K562 (cell line): ENCODE measurements at regions not wholly inside any gene's neighbourhood (a gene's known extent, or its start where the extent isn't known, plus 50 kb on each side); places are given as distances from the start of the nearest gene placed in this dataset.

Source experiments
- ARID2 ChIP-seq: fragments of 450-650 bp; IDR thresholded peaks from 2 replicates; pipeline ENCODE4 v1.6.1; 2017; ENCODE audit warnings: antibody characterized with exemption, mild to moderate bottlenecking
- DMBX1 ChIP-seq: fragments of 250-450 bp; sonication (Bioruptor Pico); IDR thresholded peaks from 2 replicates; pipeline ENCODE4 v1.8.0; 2022; ENCODE audit warnings: inconsistent platforms, mild to moderate bottlenecking, moderate library complexity, borderline replicate concordance
- HOXB6 ChIP-seq: fragments of 250-450 bp; sonication (Bioruptor Pico); IDR thresholded peaks from 2 replicates; pipeline ENCODE4 v1.5.1; 2022; ENCODE audit warnings: mild to moderate bottlenecking, borderline replicate concordance
- KAT8 ChIP-seq: fragments of 450-650 bp; IDR thresholded peaks from 2 replicates; pipeline ENCODE4 v1.6.1; 2016; ENCODE audit warnings: low read depth, mild to moderate bottlenecking
- MXI1 ChIP-seq: IDR thresholded peaks from 2 replicates; pipeline ENCODE4 v1.6.1; 2011; ENCODE audit warnings: low read depth, mild to moderate bottlenecking, improper control_type of control experiment, low read length
- RBM17 ChIP-seq: fragments of 200-400 bp; formaldehyde crosslinking; IDR thresholded peaks from 2 replicates; pipeline ENCODE4 v1.6.1; 2017; ENCODE audit warnings: low read depth, mild to moderate bottlenecking, low read length, borderline replicate concordance
- ZBTB1 ChIP-seq: sonication (generic); formaldehyde crosslinking; IDR thresholded peaks from 2 replicates; pipeline ENCODE4 v1.8.1; 2023; ENCODE audit warnings: missing genetic modification reagents, low read depth, mild to moderate bottlenecking, borderline replicate concordance
- ZNF274 ChIP-seq: IDR thresholded peaks from 2 replicates; pipeline ENCODE4 v1.6.1; 2011; ENCODE audit warnings: low read depth, mild to moderate bottlenecking, low read length, moderate library complexity, borderline replicate concordance
- TF ChIP-seq, protein P1 (sequence below): fragments of 450-650 bp; IDR thresholded peaks from 2 replicates; pipeline ENCODE4 v1.6.1; 2014; ENCODE audit warnings: low read depth, mild to moderate bottlenecking, moderate library complexity, borderline replicate concordance
- TF ChIP-seq, protein P2 (sequence below): fragments of 450-650 bp; IDR thresholded peaks from 2 replicates; pipeline ENCODE4 v1.6.1; 2016; ENCODE audit warnings: antibody characterized with exemption
- TF ChIP-seq, protein P3 (sequence below): fragments of 250-450 bp; sonication (Bioruptor Pico); IDR thresholded peaks from 2 replicates; pipeline ENCODE4 v1.5.0; 2021

DNA sequence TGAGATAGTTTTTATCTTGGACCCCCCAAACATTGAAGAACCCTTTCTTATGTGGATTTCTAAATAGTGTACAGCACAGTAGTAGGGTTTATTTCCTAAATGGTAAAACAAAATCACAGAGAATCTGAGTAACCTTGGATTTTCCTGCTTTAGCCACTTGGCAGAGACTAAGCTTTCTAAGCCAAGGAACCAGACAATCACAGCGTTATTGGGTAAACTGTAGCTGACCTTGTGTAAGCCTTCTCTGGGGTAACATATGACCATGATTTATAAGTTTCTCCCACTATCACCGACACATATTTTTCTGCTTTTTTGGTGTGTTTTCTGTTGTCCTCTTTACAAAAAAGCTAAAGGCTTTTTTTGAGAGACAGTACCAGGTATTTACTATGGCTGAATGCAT lies 136.3 kb upstream of the PZP start (continued):
- TF ChIP-seq KAT8 (no peak), HOXB6 (CRISPR knock-in tag) (no peak), RBM17 (no peak), MXI1 (no peak), ZNF274 (no peak), DMBX1 (CRISPR knock-in tag) (no peak), ZBTB1 (CRISPR knock-in tag) (no peak), ARID2 (no peak)
- TF ChIP-seq, protein P1, sequence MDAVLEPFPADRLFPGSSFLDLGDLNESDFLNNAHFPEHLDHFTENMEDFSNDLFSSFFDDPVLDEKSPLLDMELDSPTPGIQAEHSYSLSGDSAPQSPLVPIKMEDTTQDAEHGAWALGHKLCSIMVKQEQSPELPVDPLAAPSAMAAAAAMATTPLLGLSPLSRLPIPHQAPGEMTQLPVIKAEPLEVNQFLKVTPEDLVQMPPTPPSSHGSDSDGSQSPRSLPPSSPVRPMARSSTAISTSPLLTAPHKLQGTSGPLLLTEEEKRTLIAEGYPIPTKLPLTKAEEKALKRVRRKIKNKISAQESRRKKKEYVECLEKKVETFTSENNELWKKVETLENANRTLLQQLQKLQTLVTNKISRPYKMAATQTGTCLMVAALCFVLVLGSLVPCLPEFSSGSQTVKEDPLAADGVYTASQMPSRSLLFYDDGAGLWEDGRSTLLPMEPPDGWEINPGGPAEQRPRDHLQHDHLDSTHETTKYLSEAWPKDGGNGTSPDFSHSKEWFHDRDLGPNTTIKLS: no peak
- TF ChIP-seq, protein P2, sequence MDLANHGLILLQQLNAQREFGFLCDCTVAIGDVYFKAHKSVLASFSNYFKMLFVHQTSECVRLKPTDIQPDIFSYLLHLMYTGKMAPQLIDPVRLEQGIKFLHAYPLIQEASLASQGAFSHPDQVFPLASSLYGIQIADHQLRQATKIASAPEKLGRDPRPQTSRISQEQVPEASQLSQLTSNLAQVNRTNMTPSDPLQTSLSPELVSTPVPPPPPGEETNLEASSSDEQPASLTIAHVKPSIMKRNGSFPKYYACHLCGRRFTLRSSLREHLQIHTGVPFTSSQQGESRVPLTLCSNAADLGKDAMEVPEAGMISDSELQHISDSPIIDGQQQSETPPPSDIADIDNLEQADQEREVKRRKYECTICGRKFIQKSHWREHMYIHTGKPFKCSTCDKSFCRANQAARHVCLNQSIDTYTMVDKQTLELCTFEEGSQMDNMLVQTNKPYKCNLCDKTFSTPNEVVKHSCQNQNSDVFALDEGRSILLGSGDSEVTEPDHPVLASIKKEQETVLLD: no peak
- TF ChIP-seq, protein P3, sequence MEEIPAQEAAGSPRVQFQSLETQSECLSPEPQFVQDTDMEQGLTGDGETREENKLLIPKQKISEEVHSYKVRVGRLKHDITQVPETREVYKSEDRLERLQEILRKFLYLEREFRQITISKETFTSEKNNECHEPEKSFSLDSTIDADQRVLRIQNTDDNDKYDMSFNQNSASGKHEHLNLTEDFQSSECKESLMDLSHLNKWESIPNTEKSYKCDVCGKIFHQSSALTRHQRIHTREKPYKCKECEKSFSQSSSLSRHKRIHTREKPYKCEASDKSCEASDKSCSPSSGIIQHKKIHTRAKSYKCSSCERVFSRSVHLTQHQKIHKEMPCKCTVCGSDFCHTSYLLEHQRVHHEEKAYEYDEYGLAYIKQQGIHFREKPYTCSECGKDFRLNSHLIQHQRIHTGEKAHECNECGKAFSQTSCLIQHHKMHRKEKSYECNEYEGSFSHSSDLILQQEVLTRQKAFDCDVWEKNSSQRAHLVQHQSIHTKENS (CRISPR knock-in tag): no peak
